ENCODE measurements at regions not wholly inside any gene's neighbourhood (a gene's known extent, or its start where the extent isn't known, plus 50 kb on each side); places are given as distances from the start of the nearest gene placed in this dataset.

DNA sequence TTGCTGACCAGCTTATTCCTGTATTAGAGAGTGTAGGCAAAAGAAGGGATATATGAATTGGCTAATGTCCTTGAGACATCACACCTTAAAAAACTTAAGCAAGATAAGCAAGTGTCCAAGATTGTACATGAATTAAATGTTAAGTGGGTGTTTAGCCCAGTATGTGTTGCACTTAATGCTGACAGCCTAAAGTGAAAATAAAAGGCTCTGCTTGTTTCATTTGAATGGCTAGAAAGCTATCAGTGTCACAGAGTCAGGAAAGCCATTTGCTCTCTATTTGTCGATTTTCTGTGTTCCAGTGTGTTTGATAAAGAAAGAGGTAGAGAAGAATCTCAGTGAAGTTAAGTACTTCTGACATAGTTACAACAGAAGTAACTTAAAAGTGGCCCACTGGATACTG, 744.9 kb downstream of the ANKRD7 start:
- TF ChIP-seq, protein P1, sequence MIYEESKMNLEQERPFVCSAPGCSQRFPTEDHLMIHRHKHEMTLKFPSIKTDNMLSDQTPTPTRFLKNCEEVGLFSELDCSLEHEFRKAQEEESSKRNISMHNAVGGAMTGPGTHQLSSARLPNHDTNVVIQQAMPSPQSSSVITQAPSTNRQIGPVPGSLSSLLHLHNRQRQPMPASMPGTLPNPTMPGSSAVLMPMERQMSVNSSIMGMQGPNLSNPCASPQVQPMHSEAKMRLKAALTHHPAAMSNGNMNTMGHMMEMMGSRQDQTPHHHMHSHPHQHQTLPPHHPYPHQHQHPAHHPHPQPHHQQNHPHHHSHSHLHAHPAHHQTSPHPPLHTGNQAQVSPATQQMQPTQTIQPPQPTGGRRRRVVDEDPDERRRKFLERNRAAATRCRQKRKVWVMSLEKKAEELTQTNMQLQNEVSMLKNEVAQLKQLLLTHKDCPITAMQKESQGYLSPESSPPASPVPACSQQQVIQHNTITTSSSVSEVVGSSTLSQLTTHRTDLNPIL (CRISPR knock-in tag; IDR thresholded peaks at IDR 0.05; ENCODE audit: low read depth), result no peak
- no peak for TF ChIP-seq ZFP3 (CRISPR knock-in tag; IDR thresholded peaks at IDR 0.05)

Data from SK-N-SH treated with all-trans-retinoic acid at 6 μM for 48 hours (cell line).